LNCAP (cell line): ENCODE measurements at regions not wholly inside any gene's neighbourhood (a gene's known extent, or its start where the extent isn't known, plus 50 kb on each side); places are given as distances from the start of the nearest gene placed in this dataset.

Source experiments
- CTCF ChIP-seq: fragments of 450-650 bp; IDR thresholded peaks from 2 replicates; pipeline ENCODE4 v1.5.1; 2017; ENCODE audit warnings: mild to moderate bottlenecking

GRCh38 chr15:36152936-36153335, 426.5 kb upstream of the CDIN1 start:
- TF ChIP-seq CTCF: no peak

- no peak for TF ChIP-seq CTCF
Observed at GRCh38 chr15:36156879-36157427, 422.5 kb upstream of the CDIN1 start.

DNA sequence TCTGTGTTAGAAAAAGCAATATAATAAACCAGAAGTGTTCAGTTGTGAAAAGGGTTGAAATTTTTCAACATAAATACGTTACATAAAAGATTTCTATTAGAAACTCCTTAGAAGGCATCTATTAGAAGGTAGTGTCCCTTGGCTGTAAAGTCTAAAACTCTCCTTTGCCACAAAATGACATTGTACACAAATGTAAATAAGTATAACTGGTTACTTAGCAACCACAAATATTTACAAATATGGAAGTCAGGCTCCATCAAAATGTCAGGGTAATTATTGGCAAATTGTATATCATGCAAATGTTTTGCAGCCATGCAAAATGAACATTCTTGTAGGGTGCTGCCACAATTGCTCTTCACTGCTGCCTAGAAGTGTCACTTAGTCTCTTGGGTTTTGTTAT, 419.1 kb upstream of the CDIN1 start:
- TF ChIP-seq CTCF: no peak

DNA sequence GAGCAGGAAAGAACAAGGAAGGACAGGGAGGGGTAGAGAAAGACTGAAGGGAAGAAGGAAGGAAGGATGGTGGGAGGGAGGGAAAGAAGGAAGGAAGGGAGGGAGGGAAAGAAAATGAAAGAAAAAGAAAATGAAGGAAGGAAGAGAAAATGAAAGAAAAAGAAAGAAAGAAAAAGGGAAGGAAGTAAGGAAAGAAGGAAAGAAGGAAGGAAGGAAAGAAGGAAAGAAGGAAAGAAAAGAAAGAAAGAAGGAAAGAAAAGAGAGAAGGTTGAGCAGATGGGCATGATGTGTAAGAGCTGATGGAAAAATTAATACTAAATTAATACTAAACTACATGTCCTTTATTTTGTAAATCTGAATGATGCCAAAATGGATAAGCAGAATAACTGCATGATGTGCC, 418.3 kb upstream of the CDIN1 start:
- no peak for TF ChIP-seq CTCF

- no peak for TF ChIP-seq CTCF
Observed at GRCh38 chr15:36161771-36162212, 417.6 kb upstream of the CDIN1 start.

GRCh38 chr15:36172955-36173354, 406.5 kb upstream of the CDIN1 start:
- TF ChIP-seq CTCF: no peak

- no peak for TF ChIP-seq CTCF
Observed at GRCh38 chr15:36175186-36175740, 404.2 kb upstream of the CDIN1 start.
